ENCODE measurements at regions not wholly inside any gene's neighbourhood (a gene's known extent, or its start where the extent isn't known, plus 50 kb on each side); places are given as distances from the start of the nearest gene placed in this dataset.
"Not testable (repeated sequence)": the region's sequence is repeated elsewhere in the genome, so short reads cannot be mapped to it uniquely, and the experiment has no call there.

- H3K79me2 ChIP-seq (ENCODE audit: low read length), result no peaks in the 10 kb centered on the region
- no peaks in the 10 kb centered on the region for H3K9me3 ChIP-seq (replicated peaks; ENCODE audit: insufficient read depth, low read length)
- no peaks in the 10 kb centered on the region for H3K27me3 ChIP-seq (replicated peaks; ENCODE audit: insufficient read depth, low read length)
- TF ChIP-seq EZH2phosphoT487 (IDR thresholded peaks at IDR 0.05; ENCODE audit: low read length), result no peak
- no peak for TF ChIP-seq EZH2 (optimal IDR thresholded peaks at IDR 0.05; ENCODE audit: low read depth, low read length)
- no peak for TF ChIP-seq CTCF (IDR thresholded peaks at IDR 0.05; ENCODE audit: low read length)
- H2AFZ ChIP-seq (ENCODE audit: low read length), result no peak overlapping the region
- no peak overlapping the region for H3K4me2 ChIP-seq (ENCODE audit: low read depth, low read length)
- H3K36me3 ChIP-seq (replicated peaks; ENCODE audit: insufficient read depth, low read length), result no peaks in the 10 kb centered on the region
- no peaks in the 10 kb centered on the region for H4K20me1 ChIP-seq (ENCODE audit: insufficient read depth, low read length)
- H3K9me2 ChIP-seq (replicated peaks; ENCODE audit: insufficient read depth, low read length), result no peaks in the 10 kb centered on the region
- DNase-seq, result no peak
- no peak overlapping the region for H3K4me3 ChIP-seq (ENCODE audit: low read length)
- H3K27ac ChIP-seq (ENCODE audit: low read length), result no peak overlapping the region
- no peak overlapping the region for H3K9ac ChIP-seq (ENCODE audit: low read length)
- H3K4me1 ChIP-seq (ENCODE audit: low read length), result no peaks in the 10 kb centered on the region
- H3F3A ChIP-seq (ENCODE audit: insufficient read depth, low read length), result no peaks in the 10 kb centered on the region
These were observed 688.5 kb downstream of the RAPGEF2 start for GRCh38 chr4:159791334-159791733.

- H3K9ac ChIP-seq (ENCODE audit: low read length); H3K4me2 ChIP-seq (ENCODE audit: low read depth, low read length); H2AFZ ChIP-seq (ENCODE audit: low read length); H3K9me2 ChIP-seq (replicated peaks; ENCODE audit: insufficient read depth, low read length); H3K9me3 ChIP-seq (replicated peaks; ENCODE audit: insufficient read depth, low read length); H3K4me1 ChIP-seq (ENCODE audit: low read length); H3K4me3 ChIP-seq (ENCODE audit: low read length); H3K27ac ChIP-seq (ENCODE audit: low read length); H4K20me1 ChIP-seq (ENCODE audit: insufficient read depth, low read length); H3K36me3 ChIP-seq (replicated peaks; ENCODE audit: insufficient read depth, low read length); H3K79me2 ChIP-seq (ENCODE audit: low read length); H3F3A ChIP-seq (ENCODE audit: insufficient read depth, low read length); H3K27me3 ChIP-seq (replicated peaks; ENCODE audit: insufficient read depth, low read length): not testable (repeated sequence)
- peak; percentile 45 for DNase-seq
These were observed 701.7 kb downstream of the RAPGEF2 start for GRCh38 chr4:159804592-159804991.

GRCh38 chr4:159823743-159824142, 720.9 kb downstream of the RAPGEF2 start:
- no peak overlapping the region for H2AFZ ChIP-seq (ENCODE audit: low read length)
- TF ChIP-seq EZH2phosphoT487 (IDR thresholded peaks at IDR 0.05; ENCODE audit: low read length), result no peak
- H3K9ac ChIP-seq (ENCODE audit: low read length), result no peak overlapping the region

GRCh38 chr4:159828687-159829086, 725.8 kb downstream of the RAPGEF2 start:
- Histone ChIP-seq H3K9me3 (replicated peaks; ENCODE audit: insufficient read depth, low read length) (no peaks in the 10 kb centered on the region), H3K4me1 (ENCODE audit: low read length) (peaks cover 4% of the 10 kb centered on the region), H3K27ac (ENCODE audit: low read length) (no peak overlapping the region), H3K79me2 (ENCODE audit: low read length) (no peaks in the 10 kb centered on the region), H4K20me1 (ENCODE audit: insufficient read depth, low read length) (no peaks in the 10 kb centered on the region), H3K27me3 (replicated peaks; ENCODE audit: insufficient read depth, low read length) (no peaks in the 10 kb centered on the region), H3K36me3 (replicated peaks; ENCODE audit: insufficient read depth, low read length) (no peaks in the 10 kb centered on the region), H3K4me2 (ENCODE audit: low read depth, low read length) (no peak overlapping the region), H2AFZ (ENCODE audit: low read length) (no peak overlapping the region), H3K9me2 (replicated peaks; ENCODE audit: insufficient read depth, low read length) (no peaks in the 10 kb centered on the region), H3K9ac (ENCODE audit: low read length) (no peak overlapping the region), H3F3A (ENCODE audit: insufficient read depth, low read length) (no peaks in the 10 kb centered on the region), H3K4me3 (ENCODE audit: low read length) (no peak overlapping the region)
- no peak for DNase-seq
- TF ChIP-seq EZH2 (optimal IDR thresholded peaks at IDR 0.05; ENCODE audit: low read depth, low read length) (no peak), EZH2phosphoT487 (IDR thresholded peaks at IDR 0.05; ENCODE audit: low read length) (no peak), CTCF (IDR thresholded peaks at IDR 0.05; ENCODE audit: low read length) (no peak)

More at GRCh38 chr4:159823743-159824142, 720.9 kb downstream of the RAPGEF2 start:
- no peak overlapping the region for H3K4me3 ChIP-seq (ENCODE audit: low read length)
- H4K20me1 ChIP-seq (ENCODE audit: insufficient read depth, low read length), result no peaks in the 10 kb centered on the region
- no peaks in the 10 kb centered on the region for H3K27me3 ChIP-seq (replicated peaks; ENCODE audit: insufficient read depth, low read length)
- no peaks in the 10 kb centered on the region for H3K9me2 ChIP-seq (replicated peaks; ENCODE audit: insufficient read depth, low read length)
- H3F3A ChIP-seq (ENCODE audit: insufficient read depth, low read length), result no peaks in the 10 kb centered on the region
- no peak overlapping the region for H3K27ac ChIP-seq (ENCODE audit: low read length)
- peaks cover 9% of the 10 kb centered on the region for H3K4me1 ChIP-seq (ENCODE audit: low read length)
- H3K4me2 ChIP-seq (ENCODE audit: low read depth, low read length), result peak overlapping the region; percentile 27; the same call in 1 of the 2 replicates
- H3K36me3 ChIP-seq (replicated peaks; ENCODE audit: insufficient read depth, low read length), result no peaks in the 10 kb centered on the region
- peak; percentile 27 for DNase-seq
- H3K9me3 ChIP-seq (replicated peaks; ENCODE audit: insufficient read depth, low read length), result no peaks in the 10 kb centered on the region
- no peaks in the 10 kb centered on the region for H3K79me2 ChIP-seq (ENCODE audit: low read length)

Measured in MM.1S (cell line).